ENCODE measurements at regions not wholly inside any gene's neighbourhood (a gene's known extent, or its start where the extent isn't known, plus 50 kb on each side); places are given as distances from the start of the nearest gene placed in this dataset.
A peak's percentile ranks its signal among the peaks of the same experiment; 100 is the strongest.

GRCh38 chr1:116835161-116835560, 74.6 kb upstream of the PTGFRN start:
- intact Hi-C loops (cut with micrococcal nuclease) = no loop called here
- Mint-ChIP-seq H3K9me3 (peaks cover 0 to 7% (median 4%) of the 10 kb centered on the region in 8 donors), H3K27me3 (no peaks in the 10 kb centered on the region), H3K4me3 (no peak overlapping the region), H3K27ac (no peak overlapping the region), H3K4me1 (peaks cover 0 to 1% (median 0%) of the 10 kb centered on the region in 4 donors), H3K36me3 (peaks cover 0 to 4% of the 10 kb centered on the region in 2 donors)
- Histone ChIP-seq H3K4me1 (ENCODE audit: insufficient read depth, low read length) (no peaks in the 10 kb centered on the region), H3K27me3 (ENCODE audit: insufficient read depth, low read length) (no peaks in the 10 kb centered on the region), H3K27ac (ENCODE audit: low read depth, low read length) (no peak overlapping the region), H3K4me3 (ENCODE audit: low read length in 2 of 2) (no peak overlapping the region), H3K36me3 (ENCODE audit: insufficient read depth, low read length) (no peaks in the 10 kb centered on the region), H3K9me3 (ENCODE audit: control insufficient read depth in 1 of 2, low read length in 2 of 2) (no peaks in the 10 kb centered on the region)
- ChIA-PET POLR2A (ENCODE audit: partially characterized antibody) (no interaction called here), CTCF (ENCODE audit: partially characterized antibody) (interaction anchor here (1.7 kb wide), 1 partner anchor 98 kb away, joined by 3 read pairs; no protein-coding TSS in a partner anchor)
- DNase-seq = no peak

GRCh38 chr1:116836099-116836498, 73.6 kb upstream of the PTGFRN start:
- H3K4me3 ChIP-seq (ENCODE audit: low read length in 2 of 2) = no peak overlapping the region
- no peaks in the 10 kb centered on the region for H3K36me3 ChIP-seq (ENCODE audit: insufficient read depth, low read length)
- intact Hi-C loops (cut with micrococcal nuclease) = no loop called here
- Mint-ChIP-seq H3K27me3 (no peaks in the 10 kb centered on the region), H3K4me1 (peaks cover 0 to 1% (median 0%) of the 10 kb centered on the region in 4 donors), H3K27ac (no peak overlapping the region), H3K9me3 (peaks cover 0 to 7% (median 4%) of the 10 kb centered on the region in 8 donors), H3K4me3 (no peak overlapping the region), H3K36me3 (peaks cover 0 to 4% of the 10 kb centered on the region in 2 donors)
- no peaks in the 10 kb centered on the region for H3K27me3 ChIP-seq (ENCODE audit: insufficient read depth, low read length)
- H3K27ac ChIP-seq (ENCODE audit: low read depth, low read length) = no peak overlapping the region
- H3K4me1 ChIP-seq (ENCODE audit: insufficient read depth, low read length) = no peaks in the 10 kb centered on the region
- ChIA-PET POLR2A (ENCODE audit: partially characterized antibody) (no interaction called here), CTCF (ENCODE audit: partially characterized antibody) (interaction anchor here (1.7 kb wide), 1 partner anchor 99 kb away, joined by 3 read pairs; no protein-coding TSS in a partner anchor)
- DNase-seq = no peak
- H3K9me3 ChIP-seq (ENCODE audit: control insufficient read depth in 1 of 2, low read length in 2 of 2) = no peaks in the 10 kb centered on the region

GRCh38 chr1:116841569-116842344, 68.0 kb upstream of the PTGFRN start:
- no peak for DNase-seq
- no peaks in the 10 kb centered on the region for H3K4me1 ChIP-seq (ENCODE audit: insufficient read depth, low read length)
- H3K9me3 Mint-ChIP-seq = peaks cover 0 to 11% (median 4%) of the 10 kb centered on the region in 8 donors
- peaks cover 0 to 7% of the 10 kb centered on the region in 2 donors for H3K36me3 Mint-ChIP-seq
- H3K4me3 ChIP-seq (ENCODE audit: low read length in 2 of 2) = no peak overlapping the region
- ChIA-PET POLR2A (ENCODE audit: partially characterized antibody) (no interaction called here), CTCF (ENCODE audit: partially characterized antibody) (interaction anchor here (0.8 kb wide), 1 partner anchor 12 kb away, joined by 5 read pairs; no protein-coding TSS in a partner anchor)
- no peaks in the 10 kb centered on the region for H3K27me3 ChIP-seq (ENCODE audit: insufficient read depth, low read length)
- no peaks in the 10 kb centered on the region for H3K36me3 ChIP-seq (ENCODE audit: insufficient read depth, low read length)
- no peaks in the 10 kb centered on the region for H3K9me3 ChIP-seq (ENCODE audit: control insufficient read depth in 1 of 2, low read length in 2 of 2)
- no peak overlapping the region for H3K4me3 Mint-ChIP-seq
- H3K27ac Mint-ChIP-seq = no peak overlapping the region
- no peak overlapping the region for H3K27ac ChIP-seq (ENCODE audit: low read depth, low read length)
- intact Hi-C loops (cut with micrococcal nuclease) = no loop called here
- H3K27me3 Mint-ChIP-seq = no peaks in the 10 kb centered on the region
- H3K4me1 Mint-ChIP-seq = no peaks in the 10 kb centered on the region

GRCh38 chr1:116842654-116843053, 67.1 kb upstream of the PTGFRN start:
- DNase-seq = no peak
- Mint-ChIP-seq H3K9me3 (peaks cover 0 to 7% (median 2%) of the 10 kb centered on the region in 8 donors), H3K36me3 (peaks cover 0 to 3% of the 10 kb centered on the region in 2 donors), H3K4me1 (peaks cover 0 to under 1% (median 0%) of the 10 kb centered on the region in 4 donors), H3K4me3 (no peak overlapping the region), H3K27ac (no peak overlapping the region), H3K27me3 (no peaks in the 10 kb centered on the region)
- intact Hi-C loops (cut with micrococcal nuclease) = no loop called here
- Histone ChIP-seq H3K9me3 (ENCODE audit: control insufficient read depth in 1 of 2, low read length in 2 of 2) (no peaks in the 10 kb centered on the region), H3K36me3 (ENCODE audit: insufficient read depth, low read length) (no peaks in the 10 kb centered on the region), H3K27me3 (ENCODE audit: insufficient read depth, low read length) (no peaks in the 10 kb centered on the region), H3K4me1 (ENCODE audit: insufficient read depth, low read length) (no peaks in the 10 kb centered on the region), H3K27ac (ENCODE audit: low read depth, low read length) (no peak overlapping the region), H3K4me3 (ENCODE audit: low read length in 2 of 2) (no peak overlapping the region)
- ChIA-PET CTCF (ENCODE audit: partially characterized antibody) (interaction anchor here (1.0 kb wide), 1 partner anchor 101 kb away, joined by 3 read pairs; no protein-coding TSS in a partner anchor), POLR2A (ENCODE audit: partially characterized antibody) (interaction anchor here (1.1 kb wide), 1 partner anchor 35 kb away, joined by 4 read pairs; no protein-coding TSS in a partner anchor)

- Mint-ChIP-seq H3K27ac (no peak overlapping the region), H3K9me3 (peaks cover 0 to 5% (median 0%) of the 10 kb centered on the region in 8 donors), H3K36me3 (peaks cover 0 to 3% of the 10 kb centered on the region in 2 donors), H3K4me1 (peaks cover 0 to 4% (median under 1%) of the 10 kb centered on the region in 4 donors), H3K4me3 (no peak overlapping the region), H3K27me3 (no peaks in the 10 kb centered on the region)
- no peaks in the 10 kb centered on the region for H3K9me3 ChIP-seq (ENCODE audit: control insufficient read depth in 1 of 2, low read length in 2 of 2)
- CTCF ChIA-PET (ENCODE audit: partially characterized antibody) = no interaction called here
- no peaks in the 10 kb centered on the region for H3K27me3 ChIP-seq (ENCODE audit: insufficient read depth, low read length)
- H3K4me3 ChIP-seq (ENCODE audit: low read length in 2 of 2) = no peak overlapping the region
- no peak overlapping the region for H3K27ac ChIP-seq (ENCODE audit: low read depth, low read length)
- H3K4me1 ChIP-seq (ENCODE audit: insufficient read depth, low read length) = no peaks in the 10 kb centered on the region
- POLR2A ChIA-PET (ENCODE audit: partially characterized antibody) = interaction anchor here (1.1 kb wide), 1 partner anchor 8 kb away, joined by 3 read pairs; no protein-coding TSS in a partner anchor
- no peaks in the 10 kb centered on the region for H3K36me3 ChIP-seq (ENCODE audit: insufficient read depth, low read length)
- DNase-seq = no peak
- intact Hi-C loops (cut with micrococcal nuclease) = no loop called here
Observed at GRCh38 chr1:116844775-116845174, 64.9 kb upstream of the PTGFRN start.

- CTCF ChIA-PET (ENCODE audit: partially characterized antibody) = no interaction called here
Observed at GRCh38 chr1:116847190-116847589, 62.5 kb upstream of the PTGFRN start.

GRCh38 chr1:116847688-116848531, 61.8 kb upstream of the PTGFRN start:
- POLR2A ChIA-PET (ENCODE audit: partially characterized antibody) = interaction anchor here (0.7 kb wide), 1 partner anchor 211 kb away, joined by 3 read pairs; no protein-coding TSS in a partner anchor
- no peaks in the 10 kb centered on the region for H3K36me3 ChIP-seq (ENCODE audit: insufficient read depth, low read length)
- no peak overlapping the region for H3K4me3 ChIP-seq (ENCODE audit: low read length in 2 of 2)
- peaks cover 0 to 3% of the 10 kb centered on the region in 2 donors for H3K36me3 Mint-ChIP-seq
- peak overlapping the region in 1 of 8 donors; percentile 2 for H3K4me3 Mint-ChIP-seq
- H3K9me3 Mint-ChIP-seq = peaks cover 0 to 5% (median 0%) of the 10 kb centered on the region in 8 donors
- no peak overlapping the region for H3K27ac Mint-ChIP-seq
- intact Hi-C loops (cut with micrococcal nuclease) = no loop called here
- peak in 1 of 5 donors; percentile 14 for DNase-seq
- H3K9me3 ChIP-seq (ENCODE audit: control insufficient read depth in 1 of 2, low read length in 2 of 2) = no peaks in the 10 kb centered on the region
- H3K4me1 Mint-ChIP-seq = peaks cover 0 to 4% (median under 1%) of the 10 kb centered on the region in 4 donors
- no peaks in the 10 kb centered on the region for H3K27me3 Mint-ChIP-seq
- no peaks in the 10 kb centered on the region for H3K4me1 ChIP-seq (ENCODE audit: insufficient read depth, low read length)
- no peak overlapping the region for H3K27ac ChIP-seq (ENCODE audit: low read depth, low read length)
- CTCF ChIA-PET (ENCODE audit: partially characterized antibody) = no interaction called here
- H3K27me3 ChIP-seq (ENCODE audit: insufficient read depth, low read length) = no peaks in the 10 kb centered on the region

More at GRCh38 chr1:116847190-116847589, 62.5 kb upstream of the PTGFRN start:
- Mint-ChIP-seq H3K4me3 (no peak overlapping the region), H3K9me3 (peaks cover 0 to 5% (median 0%) of the 10 kb centered on the region in 8 donors), H3K4me1 (peaks cover 0 to 4% (median under 1%) of the 10 kb centered on the region in 4 donors), H3K36me3 (peaks cover 0 to 3% of the 10 kb centered on the region in 2 donors), H3K27ac (peak overlapping the region in 2 of 7 donors; percentile 70), H3K27me3 (no peaks in the 10 kb centered on the region)
- POLR2A ChIA-PET (ENCODE audit: partially characterized antibody) = no interaction called here
- no peak overlapping the region for H3K27ac ChIP-seq (ENCODE audit: low read depth, low read length)
- no peak overlapping the region for H3K4me3 ChIP-seq (ENCODE audit: low read length in 2 of 2)
- H3K36me3 ChIP-seq (ENCODE audit: insufficient read depth, low read length) = no peaks in the 10 kb centered on the region
- H3K27me3 ChIP-seq (ENCODE audit: insufficient read depth, low read length) = no peaks in the 10 kb centered on the region
- intact Hi-C loops (cut with micrococcal nuclease) = no loop called here
- H3K4me1 ChIP-seq (ENCODE audit: insufficient read depth, low read length) = no peaks in the 10 kb centered on the region
- no peak for DNase-seq
- H3K9me3 ChIP-seq (ENCODE audit: control insufficient read depth in 1 of 2, low read length in 2 of 2) = no peaks in the 10 kb centered on the region
